Mesendoderm (in vitro differentiated cells): ENCODE measurements at regions not wholly inside any gene's neighbourhood (a gene's known extent, or its start where the extent isn't known, plus 50 kb on each side); places are given as distances from the start of the nearest gene placed in this dataset.
A peak's percentile ranks its signal among the peaks of the same experiment; 100 is the strongest.

Source experiments
- DNase-seq: peaks from one replicate; pipeline ENCODE4 v3.0.0; 2013
- H2AK5ac ChIP-seq: 2 replicates; pipeline ENCODE4 v1.6.1; 2013; ENCODE audit warnings: low read length, inconsistent platforms
- H2BK120ac ChIP-seq: 2 replicates; pipeline ENCODE4 v1.6.1; 2013; ENCODE audit warnings: low read depth, mild to moderate bottlenecking, low read length, moderate library complexity, mixed read lengths
- H2BK15ac ChIP-seq: replicated peaks from 2 replicates; pipeline ENCODE4 v1.6.1; 2013; ENCODE audit warnings: low read depth, mild to moderate bottlenecking, moderate library complexity
- H2BK5ac ChIP-seq: 2 replicates; pipeline ENCODE4 v1.6.1; 2013; ENCODE audit warnings: low read length, inconsistent platforms
- H3K18ac ChIP-seq: 2 replicates; pipeline ENCODE4 v1.6.1; 2013; ENCODE audit warnings: mild to moderate bottlenecking, low read length, mixed read lengths
- H3K23ac ChIP-seq: one replicate; pipeline ENCODE4 v1.6.1; 2013; ENCODE audit warnings: low read length
- H3K27ac ChIP-seq: 2 replicates; pipeline ENCODE4 v1.5.1; 2013; ENCODE audit warnings: low read depth, mild to moderate bottlenecking, inconsistent platforms, low read length, moderate library complexity
- H3K27me3 ChIP-seq: 2 replicates; pipeline ENCODE4 v1.6.1; 2013; ENCODE audit warnings: low read length, control low read depth, mild to moderate bottlenecking, inconsistent platforms; ENCODE audit not compliant: insufficient read depth, poor library complexity
- H3K36me3 ChIP-seq: 2 replicates; pipeline ENCODE4 v1.6.1; 2013; ENCODE audit warnings: low read length, inconsistent platforms; ENCODE audit not compliant: control insufficient read depth, insufficient read depth
- H3K4ac ChIP-seq: one replicate; pipeline ENCODE4 v1.6.1; 2013; ENCODE audit warnings: low read depth, mild to moderate bottlenecking, low read length, moderate library complexity
- H3K4me1 ChIP-seq: 2 replicates; pipeline ENCODE4 v1.6.1; 2013; ENCODE audit warnings: low read depth, low read length, inconsistent platforms; ENCODE audit not compliant: control insufficient read depth
- H3K4me2 ChIP-seq: 2 replicates; pipeline ENCODE4 v1.6.1; 2013; ENCODE audit warnings: low read length
- H3K4me3 ChIP-seq: 2 replicates; pipeline ENCODE4 v1.5.1; 2013; ENCODE audit warnings: mild to moderate bottlenecking, low read length
- H3K56ac ChIP-seq: one replicate; pipeline ENCODE4 v1.6.1; 2013; ENCODE audit warnings: low read length
- H3K79me1 ChIP-seq: 2 replicates; pipeline ENCODE4 v1.6.1; 2013; ENCODE audit warnings: low read length, inconsistent platforms
- H3K79me2 ChIP-seq: 2 replicates; pipeline ENCODE4 v1.6.1; 2013; ENCODE audit warnings: mild to moderate bottlenecking, low read length; ENCODE audit not compliant: control insufficient read depth, insufficient read depth
- H3K9ac ChIP-seq: 2 replicates; pipeline ENCODE4 v1.6.1; 2013; ENCODE audit warnings: low read length, inconsistent platforms
- H4K5ac ChIP-seq: one replicate; pipeline ENCODE4 v1.6.1; 2013; ENCODE audit warnings: low read length
- H4K8ac ChIP-seq: one replicate; pipeline ENCODE4 v1.6.1; 2013; ENCODE audit warnings: low read depth, mild to moderate bottlenecking, control low read depth, low read length, moderate library complexity
- WGBS: extraction: QIAGEN DNeasy Blood & Tissue Kit; methylation state at CpG from one replicate; pipeline ENCODE4 v1.1.7; 2013; ENCODE audit warnings: low lambda C conversion rate, missing lambda C conversion rate; ENCODE audit not compliant: insufficient coverage; ENCODE audit errors: extremely low coverage; 5-methylcytosine and 5-hydroxymethylcytosine counted together

DNA sequence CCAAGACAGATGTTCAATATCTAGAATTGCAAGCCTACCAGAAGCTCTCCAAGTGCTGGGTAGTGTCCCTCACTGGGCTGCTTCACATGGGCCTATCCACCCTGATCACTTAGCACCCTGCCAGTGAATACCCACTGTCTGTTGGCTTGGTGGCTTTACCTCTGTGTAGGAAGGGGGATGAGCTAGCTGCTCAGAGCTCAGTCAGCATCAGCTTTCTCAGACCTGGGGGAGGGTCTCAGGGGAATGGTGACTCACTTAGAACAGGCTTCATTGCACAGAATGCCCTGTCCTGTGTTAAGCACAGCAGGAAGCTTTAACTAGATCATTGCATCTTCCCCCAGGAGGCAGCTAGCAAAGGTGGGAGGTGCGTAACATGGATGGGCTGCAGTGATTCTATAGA lies 209.8 kb downstream of the PDCD6IP start:
- no peaks in the 10 kb centered on the region for H3K36me3 ChIP-seq
- no peak overlapping the region for H3K4me3 ChIP-seq
- peaks cover 8% of the 10 kb centered on the region for H3K4me1 ChIP-seq
- no peak overlapping the region for H2BK15ac ChIP-seq
- H4K8ac ChIP-seq: no peak overlapping the region
- H3K79me1 ChIP-seq: no peaks in the 10 kb centered on the region
- H3K56ac ChIP-seq: no peak overlapping the region
- no peak overlapping the region for H4K5ac ChIP-seq
- no peak overlapping the region for H3K27ac ChIP-seq
- no peak overlapping the region for H3K4me2 ChIP-seq
- H3K18ac ChIP-seq: no peak overlapping the region
- H3K79me2 ChIP-seq: no peaks in the 10 kb centered on the region
- no peak overlapping the region for H2AK5ac ChIP-seq
- no CpG with 5 or more reads among the region's 1 CpG for whole genome bisulfite sequencing
- H3K27me3 ChIP-seq: no peaks in the 10 kb centered on the region
- DNase-seq: peak; percentile 88
- H3K9ac ChIP-seq: no peak overlapping the region
- H2BK120ac ChIP-seq: no peak overlapping the region
- no peak overlapping the region for H3K4ac ChIP-seq
- H3K23ac ChIP-seq: no peak overlapping the region
- no peak overlapping the region for H2BK5ac ChIP-seq

DNA sequence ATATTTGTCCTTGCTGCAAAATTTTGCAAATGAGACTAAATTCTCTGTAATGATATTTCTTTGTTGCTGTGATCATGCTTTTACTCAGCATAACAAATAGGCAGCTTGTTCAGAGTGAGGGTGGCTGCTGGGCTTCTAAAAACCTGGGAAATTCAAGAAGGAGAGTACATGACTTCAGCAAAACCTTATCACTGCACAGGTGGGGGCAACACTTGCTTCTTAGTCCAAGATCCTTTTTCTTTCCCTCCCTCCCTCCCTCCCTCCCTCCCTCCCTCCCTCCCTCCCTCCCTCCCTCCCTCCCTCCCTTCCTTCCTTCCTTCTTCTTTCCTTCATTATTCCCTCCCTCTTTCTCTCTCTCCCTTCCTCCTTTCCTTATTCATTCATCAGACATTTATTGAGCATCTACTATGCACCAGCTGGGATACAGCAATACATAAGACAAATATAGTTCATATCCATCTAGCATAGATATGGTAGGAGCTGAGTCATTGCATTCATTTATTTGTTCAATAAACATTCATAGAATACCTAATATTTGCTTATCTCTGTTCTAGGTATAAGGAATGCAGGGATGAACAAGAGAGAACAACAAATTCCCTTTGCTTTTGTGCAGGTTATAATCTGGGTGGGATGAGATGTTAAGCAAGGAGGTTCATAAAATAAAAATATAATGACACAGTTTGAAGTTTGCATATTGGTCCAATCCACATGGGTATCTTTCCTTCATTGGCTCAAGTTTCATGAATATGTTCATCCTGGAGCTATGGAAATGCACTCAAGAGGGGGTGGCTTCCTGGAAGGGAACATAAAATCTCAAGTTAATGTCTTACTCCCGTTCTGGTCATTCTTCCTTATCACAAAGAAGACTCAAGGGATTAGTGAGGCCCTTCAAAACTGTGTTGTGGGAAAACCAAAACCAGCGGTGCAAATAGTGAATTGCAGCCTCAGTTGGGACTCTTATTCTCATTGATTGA lies 210.7 kb downstream of the PDCD6IP start:
- H3K27ac ChIP-seq: no peak overlapping the region
- no peaks in the 10 kb centered on the region for H3K27me3 ChIP-seq
- no peak overlapping the region for H3K4ac ChIP-seq
- H3K79me1 ChIP-seq: no peaks in the 10 kb centered on the region
- H2BK5ac ChIP-seq: no peak overlapping the region
- H4K8ac ChIP-seq: no peak overlapping the region
- no peak overlapping the region for H2BK15ac ChIP-seq
- H3K56ac ChIP-seq: no peak overlapping the region
- H4K5ac ChIP-seq: no peak overlapping the region
- no peak overlapping the region for H3K4me3 ChIP-seq
- DNase-seq: no peak
- H3K79me2 ChIP-seq: no peaks in the 10 kb centered on the region
- no peak overlapping the region for H3K4me2 ChIP-seq
- WGBS: no CpG with 5 or more reads among the region's 2 CpGs
- no peak overlapping the region for H2AK5ac ChIP-seq
- H2BK120ac ChIP-seq: no peak overlapping the region
- H3K23ac ChIP-seq: no peak overlapping the region
- no peaks in the 10 kb centered on the region for H3K36me3 ChIP-seq
- peaks cover 8% of the 10 kb centered on the region for H3K4me1 ChIP-seq
- peak overlapping the region; percentile 51 for H3K18ac ChIP-seq
- H3K9ac ChIP-seq: no peak overlapping the region

DNA sequence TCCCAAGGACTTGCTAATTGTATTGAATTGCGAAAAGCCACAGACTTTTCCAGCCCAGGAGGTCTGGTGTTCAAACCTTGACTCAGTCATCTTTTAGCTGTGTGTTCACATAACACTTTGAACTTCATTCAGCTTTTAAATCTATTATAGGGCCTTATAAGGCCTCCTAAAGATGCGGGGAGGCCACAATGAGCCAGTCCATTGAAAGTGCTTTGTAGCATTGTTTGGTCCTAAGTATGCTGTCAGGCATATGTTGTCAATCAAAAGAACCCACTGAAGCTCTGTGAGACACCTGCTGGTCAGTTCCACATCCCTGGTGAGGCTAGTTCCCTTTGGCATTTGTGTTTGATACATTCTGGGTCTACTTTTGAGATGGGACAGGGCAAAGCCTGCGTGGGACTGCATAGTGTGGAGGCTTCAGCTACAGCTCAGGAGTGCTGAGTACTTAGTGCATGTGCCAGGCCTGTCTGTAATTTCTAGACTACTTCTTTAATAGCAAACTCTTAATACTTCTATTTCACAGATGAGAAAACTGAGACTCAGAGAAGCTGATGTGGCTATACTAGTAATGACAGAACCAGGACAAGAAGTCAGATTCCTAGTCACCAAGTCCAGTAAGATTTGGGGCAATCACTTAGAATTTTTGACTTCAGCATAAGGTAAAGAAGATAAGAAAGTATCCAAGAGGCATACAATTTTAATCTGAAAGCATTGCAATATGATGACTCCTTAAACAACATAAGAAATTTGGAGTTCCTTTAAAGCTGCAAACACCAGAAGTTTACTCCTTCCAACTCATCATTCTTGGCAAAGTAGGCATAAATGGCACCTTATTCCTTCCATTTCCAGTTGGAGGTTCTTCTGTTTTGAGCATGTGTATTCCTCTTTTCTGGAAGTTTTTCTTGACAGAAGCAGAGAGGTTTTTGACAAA lies 213.0 kb downstream of the PDCD6IP start:
- Histone ChIP-seq H2BK120ac (no peak overlapping the region), H4K5ac (no peak overlapping the region), H3K4me1 (peaks cover 8% of the 10 kb centered on the region), H3K4ac (no peak overlapping the region), H3K79me2 (no peaks in the 10 kb centered on the region), H3K27me3 (no peaks in the 10 kb centered on the region), H3K18ac (no peak overlapping the region), H2BK5ac (no peak overlapping the region), H3K56ac (no peak overlapping the region), H2AK5ac (no peak overlapping the region), H3K36me3 (no peaks in the 10 kb centered on the region), H2BK15ac (no peak overlapping the region), H3K23ac (no peak overlapping the region), H3K4me3 (no peak overlapping the region), H3K4me2 (no peak overlapping the region), H3K27ac (no peak overlapping the region), H3K9ac (no peak overlapping the region), H3K79me1 (no peaks in the 10 kb centered on the region), H4K8ac (no peak overlapping the region)
- peak; percentile 55 for DNase-seq
- no CpG with 5 or more reads among the region's 3 CpGs for WGBS

DNA sequence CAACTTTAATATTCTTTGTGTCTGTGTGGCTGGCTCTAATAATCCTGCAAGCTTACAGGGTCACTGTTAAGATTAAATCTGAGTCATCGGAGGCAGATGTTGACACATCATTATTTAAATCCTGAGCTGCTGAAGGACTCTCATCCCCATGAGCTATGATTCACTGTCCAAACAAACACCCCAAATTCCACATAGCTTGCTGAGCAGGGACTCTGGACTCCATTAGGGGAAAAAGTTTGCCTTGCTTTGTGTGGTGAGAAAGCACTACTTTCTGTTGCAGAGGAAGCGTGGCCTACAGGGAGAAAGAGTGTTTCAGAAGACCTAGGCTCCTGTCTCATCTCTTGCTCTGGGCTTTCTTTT lies 213.7 kb downstream of the PDCD6IP start:
- H3K79me1 ChIP-seq: no peaks in the 10 kb centered on the region
- no peak overlapping the region for H4K5ac ChIP-seq
- no peak overlapping the region for H4K8ac ChIP-seq
- no peak overlapping the region for H3K4ac ChIP-seq
- no peak overlapping the region for H3K23ac ChIP-seq
- H2AK5ac ChIP-seq: no peak overlapping the region
- H3K27me3 ChIP-seq: no peaks in the 10 kb centered on the region
- no peak overlapping the region for H3K18ac ChIP-seq
- peak; percentile 88 for DNase-seq
- H3K36me3 ChIP-seq: no peaks in the 10 kb centered on the region
- no peak overlapping the region for H3K27ac ChIP-seq
- H2BK120ac ChIP-seq: no peak overlapping the region
- H3K56ac ChIP-seq: no peak overlapping the region
- no peak overlapping the region for H3K4me3 ChIP-seq
- H3K4me1 ChIP-seq: peaks cover 8% of the 10 kb centered on the region
- WGBS: no CpG with 5 or more reads among the region's 2 CpGs
- H2BK15ac ChIP-seq: no peak overlapping the region
- H3K4me2 ChIP-seq: no peak overlapping the region
- H3K9ac ChIP-seq: no peak overlapping the region
- no peak overlapping the region for H2BK5ac ChIP-seq
- no peaks in the 10 kb centered on the region for H3K79me2 ChIP-seq

DNA sequence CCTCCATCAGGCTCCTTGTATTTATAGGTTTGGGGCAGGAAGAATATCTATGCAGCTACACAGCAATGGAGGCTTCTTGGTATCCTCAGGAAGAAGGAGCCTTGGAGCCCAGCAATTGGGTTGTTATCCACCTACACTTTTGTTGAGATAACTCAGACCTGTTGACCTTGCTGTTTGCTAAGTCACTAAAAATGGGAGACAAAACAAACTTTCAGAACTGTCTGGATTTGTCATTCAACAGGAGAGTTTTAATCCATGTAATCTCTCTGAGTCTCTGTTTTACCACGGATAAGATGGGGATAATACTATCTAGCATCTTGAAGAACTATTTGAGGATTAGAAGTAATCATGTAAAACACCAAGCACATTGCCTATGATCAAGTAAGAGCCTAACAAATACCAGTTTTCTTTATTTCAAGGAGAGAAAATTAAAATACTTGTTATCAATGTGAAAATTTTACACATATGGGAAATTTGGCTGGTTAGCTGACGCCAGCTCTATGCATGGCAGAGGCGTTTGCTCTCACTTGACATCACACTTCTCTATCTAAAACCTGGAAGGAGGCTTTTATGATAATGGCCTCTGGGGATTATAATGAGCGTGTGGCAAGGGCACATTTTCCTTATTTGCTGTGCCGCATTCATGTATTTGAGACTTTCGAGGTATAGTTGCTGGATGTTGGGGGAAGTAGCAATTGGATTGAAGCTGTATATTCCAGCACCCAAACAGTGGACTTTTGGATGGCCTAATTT lies 215.6 kb downstream of the PDCD6IP start:
- Histone ChIP-seq H3K9ac (no peak overlapping the region), H3K79me2 (no peaks in the 10 kb centered on the region), H3K79me1 (no peaks in the 10 kb centered on the region), H2BK120ac (no peak overlapping the region), H4K8ac (no peak overlapping the region), H2BK15ac (no peak overlapping the region), H4K5ac (no peak overlapping the region), H3K4me3 (no peak overlapping the region), H3K23ac (no peak overlapping the region), H2BK5ac (no peak overlapping the region), H3K4ac (no peak overlapping the region), H3K36me3 (no peaks in the 10 kb centered on the region), H3K4me1 (peaks cover 2% of the 10 kb centered on the region), H3K27me3 (no peaks in the 10 kb centered on the region), H3K18ac (no peak overlapping the region), H2AK5ac (no peak overlapping the region), H3K4me2 (no peak overlapping the region), H3K27ac (no peak overlapping the region), H3K56ac (no peak overlapping the region)
- no peak for DNase-seq
- no CpG with 5 or more reads among the region's 6 CpGs for WGBS
